ENCODE measurements at regions not wholly inside any gene's neighbourhood (a gene's known extent, or its start where the extent isn't known, plus 50 kb on each side); places are given as distances from the start of the nearest gene placed in this dataset.

GRCh38 chr6:4687989-4688947 is 87.9 kb upstream of the CDYL start:
- TF ChIP-seq CTCF (IDR thresholded peaks at IDR 0.05; ENCODE audit: low read depth, low read length) (no peak), EZH2phosphoT487 (IDR thresholded peaks at IDR 0.05; ENCODE audit: low read depth) (no peak)
